Prostate gland (tissue), 2 donors: ENCODE measurements at regions not wholly inside any gene's neighbourhood (a gene's known extent, or its start where the extent isn't known, plus 50 kb on each side); places are given as distances from the start of the nearest gene placed in this dataset.

ENCODE experiments used
- DNase-seq: peaks from one replicate; pipeline ENCODE4 v3.0.0-alpha.2; 2019; ENCODE audit warnings: low spot score
- H3K27ac ChIP-seq, 2 donors: fragments of 200-600 bp; sonication (generic); 2 replicates each; pipeline ENCODE4 v1.5.1; 2017 to 2019
- H3K27me3 ChIP-seq: fragments of 200-600 bp; sonication (generic); replicated peaks from 2 replicates; pipeline ENCODE4 v1.5.1; 2019; ENCODE audit not compliant: insufficient read depth
- H3K36me3 ChIP-seq, 2 donors: fragments of 200-600 bp; sonication (generic); 1 replicate in 1 of 2; 2 replicates in 1 of 2; pipeline versions ENCODE4 v1.5.1 to v1.8.1; 2017 to 2019
- H3K4me1 ChIP-seq: fragments of 200-600 bp; sonication (generic); replicated peaks from 2 replicates; pipeline ENCODE4 v1.5.1; 2019
- H3K4me3 ChIP-seq, 2 donors: fragments of 200-600 bp; sonication (generic); 2 replicates each; pipeline ENCODE4 v1.5.1; 2017 to 2019
- H3K9me3 ChIP-seq: fragments of 200-600 bp; sonication (generic); 2 replicates; pipeline ENCODE4 v1.5.1; 2017
- CTCF ChIP-seq, 4 experiments: fragments of 200-600 bp in 2 of 4; fragments of 450-650 bp in 2 of 4; sonication (generic) in 2 of 4; IDR thresholded peaks; 1 replicate in 3 of 4; 2 replicates in 1 of 4; pipeline ENCODE4 v1.5.1; 2016 to 2019; ENCODE audit warnings: antibody characterized with exemption in 4 of 4, mild to moderate bottlenecking in 2 of 4, moderate library complexity in 2 of 4
- POLR2A ChIP-seq: fragments of 450-650 bp; IDR thresholded peaks from one replicate; pipeline ENCODE4 v1.6.1; 2016; ENCODE audit warnings: antibody characterized with exemption, mild to moderate bottlenecking
- POLR2AphosphoS5 ChIP-seq: sonication (generic); formaldehyde crosslinking; IDR thresholded peaks from one replicate; pipeline ENCODE4 v1.6.1; 2017; ENCODE audit warnings: antibody characterized with exemption
- WGBS: methylation state at CpG from one replicate; pipeline ENCODE4 v1.1.5; 2018; 5-methylcytosine and 5-hydroxymethylcytosine counted together
- intact Hi-C: fragments of 100-400 bp; cut with DNase I; formaldehyde crosslinking; loops from one replicate; pipeline ENCODE4 v1.14.2; 2022

DNA sequence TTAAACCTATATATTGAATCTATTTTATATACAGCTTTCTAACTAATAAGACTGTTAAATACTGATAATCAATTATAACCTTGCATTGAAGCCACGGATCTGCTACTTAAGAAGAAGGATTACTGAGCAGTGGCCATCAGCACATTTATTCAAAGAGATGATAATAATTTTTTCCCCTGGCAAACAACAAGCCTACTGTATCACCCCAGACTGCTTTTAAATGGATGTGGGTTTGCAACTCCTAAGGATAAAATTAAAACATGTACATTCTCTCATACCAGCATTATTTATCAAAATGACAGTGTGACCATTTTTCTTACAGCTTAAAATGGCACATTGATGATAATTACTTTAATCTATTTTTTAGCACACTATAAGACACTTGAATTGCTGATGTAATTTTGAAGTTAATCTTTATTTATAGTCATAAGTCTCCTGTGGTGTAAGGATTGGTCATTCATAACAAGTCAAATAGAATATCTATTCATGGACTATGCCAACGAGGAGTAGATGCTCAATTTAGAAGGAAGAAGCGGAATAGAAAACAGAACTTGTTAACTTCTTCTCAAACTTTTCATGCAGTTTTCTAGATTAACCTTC is 517.7 kb downstream of the METTL4 start:
- Histone ChIP-seq H3K9me3 (no peaks in the 10 kb centered on the region), H3K4me1 (no peaks in the 10 kb centered on the region), H3K27me3 (no peaks in the 10 kb centered on the region), H3K27ac (no peak overlapping the region), H3K36me3 (no peaks in the 10 kb centered on the region), H3K4me3 (no peak overlapping the region)
- TF ChIP-seq POLR2A (no peak), POLR2AphosphoS5 (no peak), CTCF (IDR thresholded peaks at IDR 0.05) (no peak)
- WGBS, result 90% methylated on average over 3 of the region's 3 CpGs
- intact Hi-C loops, result no loop called here
- DNase-seq, result no peak

DNA sequence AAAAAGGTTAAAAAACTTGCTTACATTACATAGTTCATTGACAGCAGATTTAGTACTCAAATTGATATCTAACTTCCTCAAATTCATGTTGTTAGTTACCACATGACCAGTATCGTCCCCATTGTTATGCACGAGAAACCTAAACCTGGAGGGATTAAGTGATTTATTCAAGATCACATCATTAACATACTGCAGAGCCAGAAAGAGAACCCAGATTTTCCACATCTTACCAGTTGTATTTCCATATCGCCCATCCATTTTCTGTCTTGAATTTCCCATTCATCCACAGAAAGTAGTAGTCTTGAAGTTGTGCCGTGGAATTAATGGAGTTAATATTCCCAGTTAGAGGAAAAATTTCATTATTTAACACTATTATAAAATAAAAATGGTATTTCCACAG is 512.0 kb downstream of the METTL4 start:
- H3K4me3 ChIP-seq, result no peak overlapping the region
- 64% methylated on average over 4 of the region's 4 CpGs for WGBS
- no peaks in the 10 kb centered on the region for H3K9me3 ChIP-seq
- TF ChIP-seq POLR2AphosphoS5 (no peak), CTCF (IDR thresholded peaks at IDR 0.05) (no peak), POLR2A (no peak)
- intact Hi-C loops, result no loop called here
- no peaks in the 10 kb centered on the region for H3K4me1 ChIP-seq
- H3K27me3 ChIP-seq, result no peaks in the 10 kb centered on the region
- H3K36me3 ChIP-seq, result no peaks in the 10 kb centered on the region
- no peak overlapping the region for H3K27ac ChIP-seq
- no peak for DNase-seq

GRCh38 chr18:2060086-2060485 is 511.2 kb downstream of the METTL4 start:
- intact Hi-C loops, result no loop called here
- Histone ChIP-seq H3K27ac (no peak overlapping the region), H3K4me3 (no peak overlapping the region), H3K27me3 (no peaks in the 10 kb centered on the region), H3K36me3 (no peaks in the 10 kb centered on the region), H3K4me1 (no peaks in the 10 kb centered on the region), H3K9me3 (no peaks in the 10 kb centered on the region)
- WGBS, result 87% methylated on average over 1 of the region's 1 CpG
- DNase-seq, result no peak
- no peak for TF ChIP-seq POLR2A
- no peak for TF ChIP-seq CTCF (IDR thresholded peaks at IDR 0.05)
- TF ChIP-seq POLR2AphosphoS5, result no peak

GRCh38 chr18:2070631-2071030 is 500.7 kb downstream of the METTL4 start:
- intact Hi-C loops, result no loop called here
- 52% methylated on average over 4 of the region's 4 CpGs for WGBS
- Histone ChIP-seq H3K4me1 (no peaks in the 10 kb centered on the region), H3K4me3 (no peak overlapping the region), H3K9me3 (no peaks in the 10 kb centered on the region), H3K36me3 (no peaks in the 10 kb centered on the region), H3K27ac (no peak overlapping the region), H3K27me3 (no peaks in the 10 kb centered on the region)
- no peak for DNase-seq
- TF ChIP-seq POLR2A (no peak), CTCF (IDR thresholded peaks at IDR 0.05) (no peak), POLR2AphosphoS5 (no peak)

- DNase-seq, result no peak
- no peak for TF ChIP-seq POLR2AphosphoS5
- no peak for TF ChIP-seq POLR2A
- no peak for TF ChIP-seq CTCF (IDR thresholded peaks at IDR 0.05)
- Histone ChIP-seq H3K4me3 (no peak overlapping the region), H3K36me3 (no peaks in the 10 kb centered on the region), H3K27me3 (no peaks in the 10 kb centered on the region), H3K4me1 (no peaks in the 10 kb centered on the region), H3K9me3 (no peaks in the 10 kb centered on the region), H3K27ac (no peak overlapping the region)
- 82% methylated on average over 1 of the region's 1 CpG for WGBS
- intact Hi-C loops, result no loop called here
Observed at GRCh38 chr18:2075499-2075898, 495.8 kb downstream of the METTL4 start.
